SK-N-SH (cell line): ENCODE measurements at regions not wholly inside any gene's neighbourhood (a gene's known extent, or its start where the extent isn't known, plus 50 kb on each side); places are given as distances from the start of the nearest gene placed in this dataset.
A peak's percentile ranks its signal among the peaks of the same experiment; 100 is the strongest.

Source experiments
- CTCF ChIA-PET: fragments of 300-600, 350-600 bp; formaldehyde crosslinking; extraction: SDS; loops from one replicate; lab custom pipeline; 2021; lab: Yijun Ruan, JAX
- POLR2A ChIA-PET: fragments of 350-600 bp; sonication (Branson Sonifier 250); formaldehyde crosslinking; extraction: SDS; loops from one replicate; lab custom pipeline; 2020; ENCODE audit warnings: antibody characterized with exemption, inconsistent platforms; lab: Yijun Ruan, JAX
- DNase-seq: peaks from one replicate; pipeline ENCODE4 v3.0.0; 2012
- H2AFZ ChIP-seq: fragments of 200-600 bp; sonication (generic); 2 replicates; pipeline ENCODE4 v1.8.1; 2016; ENCODE audit warnings: antibody characterized with exemption, mild to moderate bottlenecking, low read depth
- H3F3A ChIP-seq: fragments of 200-600 bp; sonication (generic); replicated peaks from 2 replicates; pipeline ENCODE3; 2016; ENCODE audit warnings: antibody characterized with exemption, mild to moderate bottlenecking; ENCODE audit not compliant: insufficient read depth
- H3K27ac ChIP-seq, 2 experiments: fragments of 200-500 bp in 1 of 2; fragments of 200-600 bp in 1 of 2; sonication (Bioruptor generic) in 1 of 2; sonication (generic), shearing (Covaris generic) in 1 of 2; 2 replicates each; pipeline versions ENCODE4 v1.5.1 to v1.6.1; 2014 to 2016; ENCODE audit warnings: low read depth in 2 of 2, inconsistent platforms in 1 of 2, low read length in 1 of 2, mild to moderate bottlenecking in 1 of 2, mixed read lengths in 1 of 2
- H3K27me3 ChIP-seq: fragments of 200-600 bp; sonication (generic), shearing (Covaris generic); 2 replicates; pipeline ENCODE4 v1.6.1; 2016; ENCODE audit warnings: mixed run types; ENCODE audit not compliant: insufficient read depth
- H3K36me3 ChIP-seq, 2 experiments: fragments of 200-500 bp in 1 of 2; fragments of 200-600 bp in 1 of 2; sonication (Bioruptor generic) in 1 of 2; sonication (generic) in 1 of 2; replicated peaks in 1 of 2; 2 replicates each; pipeline versions ENCODE3 to v1.5.1; 2014 to 2016; ENCODE audit warnings: low read length in 1 of 2, mild to moderate bottlenecking in 1 of 2; ENCODE audit not compliant: insufficient read depth in 2 of 2, control insufficient read depth in 1 of 2
- H3K4me1 ChIP-seq, 2 experiments: fragments of 200-500 bp in 1 of 2; fragments of 200-600 bp in 1 of 2; sonication (Bioruptor generic) in 1 of 2; sonication (generic), shearing (Covaris generic) in 1 of 2; 2 replicates each; pipeline versions ENCODE4 v1.5.1 to v1.6.1; 2014 to 2016; ENCODE audit warnings: low read depth in 1 of 2, low read length in 1 of 2, mixed run types in 1 of 2; ENCODE audit not compliant: insufficient read depth in 2 of 2, control insufficient read depth in 1 of 2
- H3K4me2 ChIP-seq: fragments of 200-600 bp; sonication (generic), shearing (Covaris generic); 2 replicates; pipeline ENCODE4 v1.6.1; 2017; ENCODE audit warnings: mixed run types
- H3K4me3 ChIP-seq, 2 experiments: fragments of 200-500 bp in 1 of 2; fragments of 200-600 bp in 1 of 2; sonication (Bioruptor generic) in 1 of 2; sonication (generic), shearing (Covaris generic) in 1 of 2; 2 replicates each; pipeline versions ENCODE4 v1.5.1 to v1.8.1; 2014 to 2016; ENCODE audit warnings: low read depth in 2 of 2, inconsistent platforms in 1 of 2, low read length in 1 of 2, mild to moderate bottlenecking in 1 of 2, mixed read lengths in 1 of 2, moderate library complexity in 1 of 2
- H3K79me2 ChIP-seq: fragments of 200-600 bp; sonication (generic); 2 replicates; pipeline ENCODE4 v1.8.1; 2017; ENCODE audit warnings: mild to moderate bottlenecking; ENCODE audit not compliant: insufficient read depth
- H3K9ac ChIP-seq: fragments of 200-600 bp; sonication (generic); 2 replicates; pipeline ENCODE4 v1.6.1; 2017; ENCODE audit warnings: mixed run types
- H3K9me2 ChIP-seq: fragments of 200-600 bp; sonication (generic); 2 replicates; pipeline ENCODE4 v1.6.1; 2017; ENCODE audit warnings: mixed run types
- H3K9me3 ChIP-seq: fragments of 200-600 bp; sonication (generic); 2 replicates; pipeline ENCODE4 v1.6.1; 2017; ENCODE audit warnings: mixed run types, mild to moderate bottlenecking, moderate library complexity
- H4K20me1 ChIP-seq: fragments of 200-600 bp; sonication (generic); 2 replicates; pipeline ENCODE4 v1.6.1; 2017; ENCODE audit warnings: mild to moderate bottlenecking, mixed run types; ENCODE audit not compliant: insufficient read depth
- CHD2 ChIP-seq: fragments of 150-350 bp; IDR thresholded peaks from 2 replicates; pipeline ENCODE4 v1.6.1; 2018; ENCODE audit warnings: low read length; ENCODE audit not compliant: partially characterized antibody
- FOSL2 ChIP-seq: IDR thresholded peaks from 2 replicates; pipeline ENCODE4 v1.4.0; 2012; ENCODE audit warnings: low read depth, mild to moderate bottlenecking, moderate library complexity, borderline replicate concordance
- FOXJ3 ChIP-seq: sonication (generic); formaldehyde crosslinking; IDR thresholded peaks from 2 replicates; pipeline ENCODE4 v1.5.1; 2020; ENCODE audit warnings: mild to moderate bottlenecking, missing genetic modification reagents
- GABPA ChIP-seq: IDR thresholded peaks from 2 replicates; pipeline ENCODE4 v1.4.0; 2012; ENCODE audit warnings: low read depth, mild to moderate bottlenecking
- MEF2A ChIP-seq: IDR thresholded peaks from 2 replicates; pipeline ENCODE4 v1.4.0; 2012; ENCODE audit warnings: low read depth, borderline replicate concordance
- RXRA ChIP-seq: IDR thresholded peaks from 2 replicates; pipeline ENCODE4 v1.4.0; 2012; ENCODE audit warnings: low read depth, mild to moderate bottlenecking, borderline replicate concordance
- SIN3A ChIP-seq: IDR thresholded peaks from 2 replicates; pipeline ENCODE4 v1.6.1; 2012; ENCODE audit warnings: low read depth, mild to moderate bottlenecking, low read length, moderate library complexity, borderline replicate concordance
- SMC3 ChIP-seq: IDR thresholded peaks from 2 replicates; pipeline ENCODE4 v1.6.1; 2012; ENCODE audit warnings: low read depth, low read length, improper control_type of control experiment
- WGBS: methylation state at CpG from one replicate; pipeline ENCODE4 v1.1.6; 2017; ENCODE audit warnings: low lambda C conversion rate; 5-methylcytosine and 5-hydroxymethylcytosine counted together
- TF ChIP-seq, protein P1 (sequence below): fragments of 200-600 bp; sonication (generic); IDR thresholded peaks from 2 replicates; pipeline ENCODE4 v1.6.1; 2017; ENCODE audit warnings: antibody characterized with exemption, mild to moderate bottlenecking, moderate library complexity
- TF ChIP-seq, protein P2 (sequence below): IDR thresholded peaks from 2 replicates; pipeline ENCODE4; 2012
- TF ChIP-seq, protein P3 (sequence below): fragments of 150-350 bp; IDR thresholded peaks from 2 replicates; pipeline ENCODE4 v1.6.1; 2016; ENCODE audit warnings: mild to moderate bottlenecking, low read depth, low read length

DNA sequence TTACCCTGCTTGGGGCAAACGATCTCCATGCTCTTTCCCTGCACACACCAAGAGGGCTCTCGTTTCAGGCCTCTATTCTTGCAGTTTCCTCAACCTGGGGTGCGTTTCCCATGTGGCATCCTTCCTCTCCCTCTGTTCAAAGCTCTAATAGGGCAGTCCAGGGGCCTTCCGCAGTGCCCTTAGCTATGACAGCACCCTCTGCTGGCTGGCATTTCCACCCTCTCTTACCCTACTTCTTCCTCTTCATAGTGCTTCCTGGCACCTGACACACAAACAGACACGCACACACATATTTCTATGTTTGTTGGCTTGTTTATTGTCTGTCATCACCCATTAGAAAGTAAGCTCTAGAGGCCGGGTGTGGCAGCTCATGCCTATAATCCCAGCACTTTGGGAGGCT is 294.0 kb downstream of the CLIC5 start:
- Histone ChIP-seq H3K4me2 (no peak overlapping the region), H4K20me1 (no peaks in the 10 kb centered on the region), H3K79me2 (no peaks in the 10 kb centered on the region), H3K9ac (no peak overlapping the region), H2AFZ (no peak overlapping the region), H3K9me3 (no peaks in the 10 kb centered on the region), H3K36me3 (no peaks in the 10 kb centered on the region), H3F3A (peaks cover 4% of the 10 kb centered on the region), H3K9me2 (no peaks in the 10 kb centered on the region), H3K27me3 (no peaks in the 10 kb centered on the region), H3K4me3 (no peak overlapping the region), H3K27ac (no peak overlapping the region), H3K4me1 (peaks cover 0 to 3% of the 10 kb centered on the region in 2 experiments; a peak in 1 of 4 replicates)
- no peak for DNase-seq
- TF ChIP-seq, protein P1, sequence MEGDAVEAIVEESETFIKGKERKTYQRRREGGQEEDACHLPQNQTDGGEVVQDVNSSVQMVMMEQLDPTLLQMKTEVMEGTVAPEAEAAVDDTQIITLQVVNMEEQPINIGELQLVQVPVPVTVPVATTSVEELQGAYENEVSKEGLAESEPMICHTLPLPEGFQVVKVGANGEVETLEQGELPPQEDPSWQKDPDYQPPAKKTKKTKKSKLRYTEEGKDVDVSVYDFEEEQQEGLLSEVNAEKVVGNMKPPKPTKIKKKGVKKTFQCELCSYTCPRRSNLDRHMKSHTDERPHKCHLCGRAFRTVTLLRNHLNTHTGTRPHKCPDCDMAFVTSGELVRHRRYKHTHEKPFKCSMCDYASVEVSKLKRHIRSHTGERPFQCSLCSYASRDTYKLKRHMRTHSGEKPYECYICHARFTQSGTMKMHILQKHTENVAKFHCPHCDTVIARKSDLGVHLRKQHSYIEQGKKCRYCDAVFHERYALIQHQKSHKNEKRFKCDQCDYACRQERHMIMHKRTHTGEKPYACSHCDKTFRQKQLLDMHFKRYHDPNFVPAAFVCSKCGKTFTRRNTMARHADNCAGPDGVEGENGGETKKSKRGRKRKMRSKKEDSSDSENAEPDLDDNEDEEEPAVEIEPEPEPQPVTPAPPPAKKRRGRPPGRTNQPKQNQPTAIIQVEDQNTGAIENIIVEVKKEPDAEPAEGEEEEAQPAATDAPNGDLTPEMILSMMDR, result 0 out of 2 replicates have a peak, but pooled peaks have one; percentile 15
- TF ChIP-seq, protein P2, sequence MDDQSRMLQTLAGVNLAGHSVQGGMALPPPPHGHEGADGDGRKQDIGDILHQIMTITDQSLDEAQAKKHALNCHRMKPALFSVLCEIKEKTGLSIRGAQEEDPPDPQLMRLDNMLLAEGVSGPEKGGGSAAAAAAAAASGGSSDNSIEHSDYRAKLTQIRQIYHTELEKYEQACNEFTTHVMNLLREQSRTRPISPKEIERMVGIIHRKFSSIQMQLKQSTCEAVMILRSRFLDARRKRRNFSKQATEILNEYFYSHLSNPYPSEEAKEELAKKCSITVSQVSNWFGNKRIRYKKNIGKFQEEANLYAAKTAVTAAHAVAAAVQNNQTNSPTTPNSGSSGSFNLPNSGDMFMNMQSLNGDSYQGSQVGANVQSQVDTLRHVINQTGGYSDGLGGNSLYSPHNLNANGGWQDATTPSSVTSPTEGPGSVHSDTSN, result no peak
- CTCF ChIA-PET, result interaction anchor here (0.6 to 1.4 kb wide), 3 partner anchors 302 to 1251 kb away, joined by 3 to 5 read pairs (median 3); no protein-coding TSS in a partner anchor
- WGBS, result 31% methylated on average over 6 of the region's 6 CpGs
- POLR2A ChIA-PET, result no interaction called here

DNA sequence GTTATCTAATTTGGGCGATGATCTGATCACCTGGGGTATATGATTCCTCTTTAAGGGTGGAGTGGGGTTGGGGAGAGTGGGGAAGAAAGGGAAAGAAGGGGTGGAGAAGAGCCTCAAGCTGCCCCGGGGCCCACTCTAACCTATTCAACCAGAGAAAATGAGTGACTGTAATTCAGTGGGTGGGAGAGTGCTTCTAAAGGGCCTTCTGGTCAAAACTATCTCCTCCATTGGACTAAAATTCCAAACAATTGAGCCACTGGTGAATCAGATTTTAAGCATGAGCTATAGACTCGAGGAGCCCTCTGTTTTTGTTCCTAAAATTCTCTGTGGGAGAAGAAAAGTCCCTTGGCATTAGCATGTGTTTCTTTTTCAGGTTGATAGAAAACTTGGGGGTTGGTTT is 296.8 kb downstream of the CLIC5 start:
- no peak for DNase-seq
- TF ChIP-seq FOXJ3 (CRISPR knock-in tag) (no peak), FOSL2 (peak; percentile 21; the same call in 1 of the 2 replicates)
- peaks cover 0 to 11% of the 10 kb centered on the region in 2 experiments; a peak in 1 of 4 replicates for H3K4me1 ChIP-seq
- H3F3A ChIP-seq, result peaks cover 4% of the 10 kb centered on the region
- no peaks in the 10 kb centered on the region for H3K36me3 ChIP-seq
- peak overlapping the region; percentile 39; the same call in 1 of the 2 replicates for H2AFZ ChIP-seq
- no peaks in the 10 kb centered on the region for H4K20me1 ChIP-seq
- H3K79me2 ChIP-seq, result no peaks in the 10 kb centered on the region
- H3K9ac ChIP-seq, result no peak overlapping the region
- CTCF ChIA-PET, result interaction anchor here (1.1 to 3.2 kb wide), 3 partner anchors 1063 to 1243 kb away, joined by 3 to 11 read pairs (median 8); no protein-coding TSS in a partner anchor
- H3K4me3 ChIP-seq, result no peak overlapping the region
- POLR2A ChIA-PET, result no interaction called here
- WGBS, result 8% methylated on average over 3 of the region's 3 CpGs
- H3K9me2 ChIP-seq, result no peaks in the 10 kb centered on the region
- no peaks in the 10 kb centered on the region for H3K9me3 ChIP-seq
- no peaks in the 10 kb centered on the region for H3K27me3 ChIP-seq
- H3K27ac ChIP-seq, result no peak overlapping the region
- H3K4me2 ChIP-seq, result no peak overlapping the region

DNA sequence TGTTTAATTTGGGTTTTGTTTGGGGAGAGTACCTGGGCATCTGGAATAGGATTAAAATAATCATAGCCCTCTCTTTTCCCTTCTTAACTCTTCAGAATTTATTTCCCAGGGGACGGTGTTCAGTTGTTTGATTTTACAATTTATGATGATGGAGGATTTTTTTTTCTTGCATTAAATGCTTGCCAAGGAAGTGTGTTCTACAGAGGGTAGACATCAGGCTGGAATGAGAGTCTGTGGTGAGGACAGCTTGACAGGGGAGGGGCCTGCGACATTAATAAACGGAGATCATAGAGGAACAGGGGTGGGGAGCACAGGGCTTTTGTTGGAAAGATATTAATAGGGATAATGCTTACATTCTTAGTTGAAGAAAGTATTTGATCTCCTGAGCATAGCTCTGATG is 297.5 kb downstream of the CLIC5 start:
- no peak overlapping the region for H3K27ac ChIP-seq
- peaks cover 4% of the 10 kb centered on the region for H3F3A ChIP-seq
- H3K36me3 ChIP-seq, result no peaks in the 10 kb centered on the region
- CTCF ChIA-PET, result interaction anchor here (3.2 kb wide), 1 partner anchor 1062 kb away, joined by 11 read pairs; no protein-coding TSS in a partner anchor
- TF ChIP-seq, protein P3, sequence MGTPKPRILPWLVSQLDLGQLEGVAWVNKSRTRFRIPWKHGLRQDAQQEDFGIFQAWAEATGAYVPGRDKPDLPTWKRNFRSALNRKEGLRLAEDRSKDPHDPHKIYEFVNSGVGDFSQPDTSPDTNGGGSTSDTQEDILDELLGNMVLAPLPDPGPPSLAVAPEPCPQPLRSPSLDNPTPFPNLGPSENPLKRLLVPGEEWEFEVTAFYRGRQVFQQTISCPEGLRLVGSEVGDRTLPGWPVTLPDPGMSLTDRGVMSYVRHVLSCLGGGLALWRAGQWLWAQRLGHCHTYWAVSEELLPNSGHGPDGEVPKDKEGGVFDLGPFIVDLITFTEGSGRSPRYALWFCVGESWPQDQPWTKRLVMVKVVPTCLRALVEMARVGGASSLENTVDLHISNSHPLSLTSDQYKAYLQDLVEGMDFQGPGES, result no peak
- TF ChIP-seq RXRA, result no peak
- no peak for TF ChIP-seq SMC3
- TF ChIP-seq GABPA, result no peak
- TF ChIP-seq MEF2A, result no peak
- TF ChIP-seq SIN3A, result no peak
- no peak for TF ChIP-seq CHD2
- TF ChIP-seq, all 33 proteins: peak for 0
- Histone ChIP-seq H3K4me2 (no peak overlapping the region), H3K4me1 (peaks cover 0 to 13% of the 10 kb centered on the region in 2 experiments; a peak in 1 of 4 replicates), H3K4me3 (no peak overlapping the region), H2AFZ (0 out of 2 replicates have a peak overlapping the region, but pooled peaks have one; percentile 8), H3K9ac (no peak overlapping the region), H3K9me2 (no peaks in the 10 kb centered on the region), H3K79me2 (no peaks in the 10 kb centered on the region), H3K27me3 (no peaks in the 10 kb centered on the region), H4K20me1 (no peaks in the 10 kb centered on the region), H3K9me3 (no peaks in the 10 kb centered on the region)
- 47% methylated on average over 3 of the region's 3 CpGs for WGBS
- no peak for DNase-seq
- POLR2A ChIA-PET, result no interaction called here
